ENCODE measurements at regions not wholly inside any gene's neighbourhood (a gene's known extent, or its start where the extent isn't known, plus 50 kb on each side); places are given as distances from the start of the nearest gene placed in this dataset.

GRCh38 chr12:105819549-105819948 is 319.2 kb downstream of the NUAK1 start:
- intact Hi-C loops (cut with DNase I): no loop called here
- Histone ChIP-seq H3K4me3 (no peak overlapping the region), H3K27ac (no peak overlapping the region), H3K4me1 (replicated peaks) (no peaks in the 10 kb centered on the region), H3K27me3 (replicated peaks; ENCODE audit: insufficient read depth) (no peaks in the 10 kb centered on the region), H3K9me3 (no peaks in the 10 kb centered on the region), H3K36me3 (no peaks in the 10 kb centered on the region)
- 87% methylated on average over 2 of the region's 2 CpGs for WGBS
- no peak for DNase-seq (ENCODE audit: low spot score)
- no peak for TF ChIP-seq CTCF (IDR thresholded peaks at IDR 0.05)
- TF ChIP-seq POLR2AphosphoS5 (IDR thresholded peaks at IDR 0.05): no peak
- no peak for TF ChIP-seq POLR2A (IDR thresholded peaks at IDR 0.05)

- no peaks in the 10 kb centered on the region for H3K4me1 ChIP-seq (replicated peaks)
- no peaks in the 10 kb centered on the region for H3K9me3 ChIP-seq
- H3K36me3 ChIP-seq: no peaks in the 10 kb centered on the region
- DNase-seq (ENCODE audit: low spot score): peak; percentile 42
- H3K27me3 ChIP-seq (replicated peaks; ENCODE audit: insufficient read depth): no peaks in the 10 kb centered on the region
- peak overlapping the region in 1 of 2 donors; percentile 1 for H3K27ac ChIP-seq
- intact Hi-C loops (cut with DNase I): no loop called here
- no peak for TF ChIP-seq POLR2A (IDR thresholded peaks at IDR 0.05)
- TF ChIP-seq POLR2AphosphoS5 (IDR thresholded peaks at IDR 0.05): peak; percentile 62
- no peak overlapping the region for H3K4me3 ChIP-seq
- 10% methylated on average over 5 of the region's 5 CpGs for WGBS
Measured at GRCh38 chr12:105820429-105821125, 318.2 kb downstream of the NUAK1 start.

GRCh38 chr12:105822131-105823105 is 316.3 kb downstream of the NUAK1 start:
- Histone ChIP-seq H3K9me3 (no peaks in the 10 kb centered on the region), H3K4me3 (no peak overlapping the region), H3K4me1 (replicated peaks) (no peaks in the 10 kb centered on the region), H3K27me3 (replicated peaks; ENCODE audit: insufficient read depth) (no peaks in the 10 kb centered on the region), H3K27ac (no peak overlapping the region), H3K36me3 (no peaks in the 10 kb centered on the region)
- 66% methylated on average over 11 of the region's 11 CpGs for WGBS
- no peak for DNase-seq (ENCODE audit: low spot score)
- TF ChIP-seq CTCF (IDR thresholded peaks at IDR 0.05) (no peak), POLR2AphosphoS5 (IDR thresholded peaks at IDR 0.05) (no peak), POLR2A (IDR thresholded peaks at IDR 0.05) (no peak)
- intact Hi-C loops (cut with DNase I): no loop called here

GRCh38 chr12:105823810-105824209 is 314.9 kb downstream of the NUAK1 start:
- Histone ChIP-seq H3K27ac (no peak overlapping the region), H3K9me3 (no peaks in the 10 kb centered on the region), H3K36me3 (no peaks in the 10 kb centered on the region), H3K27me3 (replicated peaks; ENCODE audit: insufficient read depth) (no peaks in the 10 kb centered on the region), H3K4me3 (no peak overlapping the region), H3K4me1 (replicated peaks) (no peaks in the 10 kb centered on the region)
- intact Hi-C loops (cut with DNase I): no loop called here
- no peak for DNase-seq (ENCODE audit: low spot score)
- WGBS: 46% methylated on average over 3 of the region's 3 CpGs
- no peak for TF ChIP-seq POLR2A (IDR thresholded peaks at IDR 0.05)
- no peak for TF ChIP-seq CTCF (IDR thresholded peaks at IDR 0.05)

GRCh38 chr12:105825141-105825540 is 313.6 kb downstream of the NUAK1 start:
- Histone ChIP-seq H3K27me3 (replicated peaks; ENCODE audit: insufficient read depth) (no peaks in the 10 kb centered on the region), H3K4me1 (replicated peaks) (no peaks in the 10 kb centered on the region), H3K27ac (no peak overlapping the region), H3K36me3 (no peaks in the 10 kb centered on the region), H3K9me3 (no peaks in the 10 kb centered on the region), H3K4me3 (no peak overlapping the region)
- no peak for TF ChIP-seq POLR2A (IDR thresholded peaks at IDR 0.05)
- TF ChIP-seq POLR2AphosphoS5 (IDR thresholded peaks at IDR 0.05): no peak
- no peak for TF ChIP-seq CTCF (IDR thresholded peaks at IDR 0.05)
- WGBS: 38% methylated on average over 5 of the region's 5 CpGs
- intact Hi-C loops (cut with DNase I): no loop called here
- no peak for DNase-seq (ENCODE audit: low spot score)
